Skeletal muscle tissue (tissue), 3 donors: ENCODE measurements at regions not wholly inside any gene's neighbourhood (a gene's known extent, or its start where the extent isn't known, plus 50 kb on each side); places are given as distances from the start of the nearest gene placed in this dataset.

ENCODE experiments used
- H3K27ac ChIP-seq: one replicate; pipeline ENCODE4 v1.7.0; 2013; ENCODE audit warnings: mild to moderate bottlenecking, low read depth, low read length, inconsistent platforms
- H3K27me3 ChIP-seq, 3 donors: one replicate each; pipeline ENCODE4 v1.7.0; 2013; ENCODE audit warnings: low read length in 3 of 3; ENCODE audit not compliant: control insufficient read depth in 3 of 3, insufficient read depth in 3 of 3
- H3K36me3 ChIP-seq, 3 donors: one replicate each; pipeline ENCODE4 v1.7.0; 2013; ENCODE audit warnings: low read length in 3 of 3; ENCODE audit not compliant: control insufficient read depth in 3 of 3, insufficient read depth in 3 of 3
- H3K4me1 ChIP-seq, 3 donors: one replicate each; pipeline ENCODE4 v1.7.0; 2013; ENCODE audit warnings: low read length in 3 of 3, mild to moderate bottlenecking in 3 of 3; ENCODE audit not compliant: control insufficient read depth in 3 of 3, insufficient read depth in 3 of 3
- H3K4me3 ChIP-seq, 3 donors: one replicate each; pipeline ENCODE4 v1.7.0; 2013; ENCODE audit warnings: low read length in 3 of 3
- H3K9ac ChIP-seq, 3 donors: one replicate each; pipeline ENCODE4 v1.7.0; 2013; ENCODE audit warnings: low read length in 3 of 3, mild to moderate bottlenecking in 3 of 3, moderate library complexity in 2 of 3, low read depth in 1 of 3
- H3K9me3 ChIP-seq, 3 donors: one replicate each; pipeline ENCODE4 v1.7.0; 2013; ENCODE audit warnings: low read length in 3 of 3; ENCODE audit not compliant: control insufficient read depth in 3 of 3
- donor health status: Osteomylitis.

DNA sequence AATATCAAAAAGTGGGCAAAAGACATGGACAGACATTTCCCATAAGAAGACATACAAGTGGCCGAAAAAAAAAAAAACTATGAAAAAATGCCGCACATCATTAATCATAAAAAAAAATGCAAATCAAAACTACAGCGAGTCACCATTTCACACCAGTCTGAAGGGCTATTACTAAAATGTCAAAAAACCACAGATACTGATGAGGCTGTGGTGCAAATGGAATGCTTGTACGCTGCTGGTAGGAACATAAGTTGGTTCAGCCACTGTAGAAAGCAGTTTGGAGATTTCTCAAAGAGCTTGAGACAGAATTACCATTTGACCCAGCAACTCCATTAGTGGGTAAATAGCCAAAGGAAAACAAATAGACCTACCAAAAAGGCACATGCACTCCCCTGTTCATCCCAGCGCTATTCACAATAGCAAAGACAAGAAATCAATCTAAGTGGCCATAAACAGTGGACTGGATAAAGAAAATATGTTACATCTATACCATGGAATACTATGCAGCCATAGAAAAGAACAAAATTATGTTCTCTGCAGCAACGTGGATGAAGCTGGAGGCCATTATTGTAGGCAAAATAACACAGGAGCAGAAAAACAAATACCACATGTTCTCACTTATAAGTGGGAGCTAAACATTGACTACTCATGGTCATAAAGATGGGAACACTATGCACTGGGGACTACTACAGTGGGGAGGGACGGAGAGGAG is 110.6 kb upstream of the BOD1 start:
- no peaks in the 10 kb centered on the region for H3K27me3 ChIP-seq
- H3K36me3 ChIP-seq = no peaks in the 10 kb centered on the region
- no peak overlapping the region for H3K4me3 ChIP-seq
- no peak overlapping the region for H3K27ac ChIP-seq
- H3K9me3 ChIP-seq = peaks cover 0 to 2% (median 1%) of the 10 kb centered on the region in 3 donors
- H3K9ac ChIP-seq = no peak overlapping the region
- H3K4me1 ChIP-seq = no peaks in the 10 kb centered on the region

DNA sequence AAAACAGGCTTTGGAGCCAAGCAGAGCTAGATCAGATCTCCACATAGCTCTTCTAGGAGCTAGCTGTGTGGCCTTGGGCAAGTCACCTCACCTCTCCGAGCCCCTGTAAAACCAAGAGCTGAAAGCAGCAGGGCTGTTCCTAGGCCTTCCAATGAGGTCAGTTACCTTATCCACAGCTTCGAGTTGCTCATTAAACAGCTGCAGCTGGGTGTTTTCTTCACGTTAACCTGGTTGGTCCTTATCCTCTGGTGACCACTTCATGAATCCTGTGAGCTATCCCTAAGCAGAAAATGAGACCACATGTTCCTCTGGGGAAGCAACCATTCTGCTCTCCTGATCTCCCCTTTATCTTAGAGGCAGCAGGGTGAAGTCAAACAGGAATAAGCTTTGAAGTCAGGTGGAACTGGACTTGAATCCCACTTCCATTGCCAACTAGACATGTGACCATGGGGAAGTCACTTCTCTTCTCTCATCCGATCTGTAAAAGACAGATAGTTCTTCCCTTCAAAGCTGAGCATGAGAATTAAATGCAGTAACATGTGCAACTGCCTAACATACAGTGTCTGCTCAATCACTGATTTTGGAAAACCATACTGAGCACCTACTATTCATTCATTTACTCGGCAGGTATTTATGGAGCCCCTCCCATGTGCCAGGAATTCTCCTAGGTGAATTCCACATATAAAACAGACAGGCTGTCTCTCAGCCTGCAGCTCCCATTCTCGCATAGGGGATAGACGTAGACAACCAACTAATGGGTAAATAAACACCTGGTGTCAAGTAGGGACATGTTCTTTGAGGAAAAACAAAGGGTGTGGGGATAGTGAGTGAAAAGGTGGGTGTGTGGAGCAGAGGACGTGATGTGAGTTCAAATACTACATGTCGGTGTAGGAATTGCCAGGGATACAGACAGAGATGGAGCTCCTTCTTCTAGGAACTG is 111.7 kb upstream of the BOD1 start:
- H3K9ac ChIP-seq = no peak overlapping the region
- no peaks in the 10 kb centered on the region for H3K4me1 ChIP-seq
- H3K27me3 ChIP-seq = no peaks in the 10 kb centered on the region
- no peak overlapping the region for H3K4me3 ChIP-seq
- H3K36me3 ChIP-seq = no peaks in the 10 kb centered on the region
- peaks cover 0 to 2% (median 1%) of the 10 kb centered on the region in 3 donors for H3K9me3 ChIP-seq
- no peak overlapping the region for H3K27ac ChIP-seq

DNA sequence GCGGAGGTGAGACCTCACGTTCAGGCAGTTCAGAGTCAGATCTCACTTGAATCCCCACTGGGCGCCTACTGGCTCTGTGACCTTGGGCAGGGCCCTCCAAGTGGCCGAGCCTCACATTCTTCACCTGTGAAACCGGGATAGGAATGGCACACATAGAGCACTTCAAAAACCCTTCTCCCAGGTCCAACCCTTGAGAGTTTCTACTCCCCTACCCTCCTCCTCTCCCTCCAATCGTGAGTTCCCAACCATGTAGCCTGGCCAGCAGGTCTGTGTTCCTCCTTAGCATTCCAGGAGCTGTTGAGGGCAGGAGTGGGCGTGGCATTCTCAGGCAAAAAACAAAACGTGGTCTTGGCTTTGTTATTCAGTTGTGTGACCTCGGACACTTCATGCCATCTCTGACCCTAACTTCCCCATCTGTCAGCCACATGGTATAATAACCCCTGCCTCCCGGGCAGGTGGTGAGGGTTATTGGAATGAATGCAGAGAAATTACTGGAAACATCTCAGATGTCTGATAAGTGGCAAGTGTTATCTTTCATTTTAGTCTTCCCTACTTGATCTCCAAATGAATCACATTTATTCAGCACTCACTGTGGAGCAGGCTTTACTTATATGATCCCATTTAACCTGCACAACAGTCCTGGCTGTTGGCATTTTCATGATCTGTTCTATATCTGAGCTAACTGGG is 112.8 kb upstream of the BOD1 start:
- Histone ChIP-seq H3K27me3 (no peaks in the 10 kb centered on the region), H3K36me3 (no peaks in the 10 kb centered on the region), H3K4me3 (no peak overlapping the region), H3K9ac (no peak overlapping the region), H3K4me1 (no peaks in the 10 kb centered on the region), H3K9me3 (peaks cover 0 to 2% (median 1%) of the 10 kb centered on the region in 3 donors), H3K27ac (no peak overlapping the region)

DNA sequence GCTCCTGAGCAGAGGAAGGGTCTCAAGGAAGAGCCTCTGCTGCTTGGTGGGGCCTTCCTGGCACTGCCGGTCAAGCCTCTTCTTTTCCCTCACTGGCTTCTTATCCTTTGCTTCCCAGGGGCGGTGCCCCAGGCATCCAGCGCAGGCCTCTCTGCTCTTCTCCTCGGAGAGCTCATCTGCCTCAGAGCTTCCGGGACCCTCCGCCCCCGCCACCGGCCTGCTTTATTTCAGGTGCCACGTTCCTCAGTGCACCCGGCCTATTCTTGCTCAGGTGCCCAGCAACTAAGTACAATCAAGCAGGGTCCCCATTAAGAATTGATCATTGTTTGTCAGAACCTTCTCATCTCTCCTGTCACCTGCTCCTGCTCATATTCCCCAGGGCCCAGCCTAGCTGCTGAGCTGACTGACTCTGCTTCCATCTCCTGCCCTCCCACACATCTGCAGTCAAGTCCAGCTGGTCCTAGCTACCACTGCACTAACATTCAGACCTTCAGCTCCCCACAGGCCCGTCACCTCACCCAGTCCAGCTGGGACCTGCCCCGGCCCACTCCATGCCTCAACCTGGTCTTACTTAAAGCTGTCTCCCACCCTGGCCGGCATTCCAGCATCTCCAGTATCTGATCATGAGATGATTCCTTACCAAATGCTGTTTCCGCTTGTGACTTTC is 114.3 kb upstream of the BOD1 start:
- Histone ChIP-seq H3K9me3 (peaks cover 0 to 2% (median 0%) of the 10 kb centered on the region in 3 donors), H3K27me3 (no peaks in the 10 kb centered on the region), H3K36me3 (no peaks in the 10 kb centered on the region), H3K9ac (no peak overlapping the region), H3K27ac (no peak overlapping the region), H3K4me1 (no peaks in the 10 kb centered on the region), H3K4me3 (no peak overlapping the region)

DNA sequence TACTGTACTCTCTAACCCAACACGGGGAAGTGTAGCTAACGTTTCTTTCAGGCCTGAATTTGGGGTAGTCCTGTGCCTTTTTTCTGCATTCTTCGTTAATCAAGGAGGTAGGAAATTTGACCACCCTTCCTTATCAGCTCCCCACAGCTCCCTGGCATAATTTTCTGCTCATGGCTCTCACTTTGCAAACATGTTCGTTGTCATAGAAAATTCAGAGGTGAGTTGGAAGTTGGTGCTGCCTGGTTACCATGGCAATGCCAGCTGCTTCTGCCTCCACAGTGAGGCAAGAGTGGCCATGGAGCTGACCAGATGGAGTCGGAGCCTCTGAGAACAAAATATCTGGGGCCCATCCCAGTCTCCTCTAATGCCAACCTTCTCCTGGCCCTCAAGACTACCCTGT is 116.6 kb upstream of the BOD1 start:
- Histone ChIP-seq H3K4me3 (no peak overlapping the region), H3K36me3 (no peaks in the 10 kb centered on the region), H3K9ac (no peak overlapping the region)

DNA sequence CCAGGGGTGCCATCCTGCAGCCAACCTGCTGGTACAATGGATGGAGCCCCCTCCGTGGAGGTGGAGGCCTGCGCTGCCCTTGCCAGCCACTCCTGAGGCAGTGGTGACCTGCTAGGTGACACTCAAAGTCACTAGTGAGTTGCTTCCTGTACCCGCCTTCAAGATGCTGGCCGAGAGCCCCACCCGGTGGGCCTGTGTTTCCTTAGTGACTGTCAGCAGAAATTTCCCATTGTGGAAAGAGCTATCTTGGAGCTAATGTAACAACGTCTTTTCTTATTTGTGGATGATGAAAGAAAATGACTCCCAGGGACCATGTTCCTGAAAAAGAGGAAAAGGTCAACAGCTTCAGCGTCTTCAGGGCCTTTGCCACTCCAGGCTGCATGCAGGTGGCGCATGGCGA is 117.0 kb upstream of the BOD1 start:
- no peaks in the 10 kb centered on the region for H3K9me3 ChIP-seq
- no peak overlapping the region for H3K27ac ChIP-seq
- H3K4me3 ChIP-seq = no peak overlapping the region
- H3K27me3 ChIP-seq = no peaks in the 10 kb centered on the region
- no peaks in the 10 kb centered on the region for H3K36me3 ChIP-seq
- no peaks in the 10 kb centered on the region for H3K4me1 ChIP-seq
- H3K9ac ChIP-seq = no peak overlapping the region

More for the DNA sequence above, 116.6 kb upstream of the BOD1 start:
- Histone ChIP-seq H3K4me1 (no peaks in the 10 kb centered on the region), H3K27ac (no peak overlapping the region), H3K27me3 (no peaks in the 10 kb centered on the region), H3K9me3 (no peaks in the 10 kb centered on the region)

DNA sequence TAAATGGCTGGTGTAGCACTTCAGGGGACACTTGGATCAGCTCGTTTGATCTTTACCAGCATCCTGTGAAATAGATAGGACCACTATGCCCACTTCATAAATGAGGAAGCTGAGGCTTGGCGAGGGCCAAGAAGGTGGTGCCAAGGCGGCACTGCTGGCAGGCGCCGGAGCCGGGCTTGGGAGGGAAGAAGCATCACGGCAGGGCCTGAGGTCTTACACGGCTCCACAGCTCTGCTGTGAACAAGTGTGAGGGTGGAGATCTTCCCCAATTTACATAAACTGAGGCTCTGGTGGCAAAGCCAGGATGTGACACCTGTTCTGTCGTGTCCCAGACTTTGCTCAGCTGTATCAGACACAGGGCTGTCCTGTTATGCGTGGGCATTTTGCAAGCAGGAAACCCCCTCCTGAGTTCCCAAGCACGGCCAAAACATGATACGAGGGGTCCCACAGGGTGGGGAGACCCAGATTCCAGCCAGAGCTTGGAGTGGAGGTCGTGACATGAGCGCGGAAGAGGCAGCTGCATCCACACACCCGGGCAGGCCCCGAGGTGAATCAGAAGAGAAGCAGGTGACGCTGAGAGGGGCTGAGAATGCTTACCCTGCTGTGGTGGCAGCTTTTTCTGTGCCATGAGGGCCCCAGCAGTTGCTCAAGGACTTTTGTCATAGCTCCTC is 117.5 kb upstream of the BOD1 start:
- H3K4me1 ChIP-seq = no peaks in the 10 kb centered on the region

DNA sequence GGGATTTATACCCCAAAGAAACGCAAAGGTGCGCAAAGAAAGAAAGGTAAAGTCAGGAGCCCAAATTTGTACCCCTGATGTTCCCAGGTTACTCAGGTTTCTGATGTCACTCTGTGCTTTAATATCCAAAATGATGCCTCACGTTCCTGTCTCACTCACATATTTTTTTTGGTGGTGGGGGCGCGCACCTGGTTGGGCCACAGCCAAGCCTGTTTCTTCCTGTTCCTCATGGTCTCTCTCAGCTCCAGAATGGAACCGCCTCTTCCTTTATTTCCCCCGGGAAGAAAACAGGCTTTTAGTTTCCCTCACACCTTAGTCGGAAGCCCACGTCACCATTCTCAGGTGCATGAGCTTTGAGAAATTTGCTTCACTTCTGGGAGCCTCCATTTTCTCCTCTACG is 118.3 kb upstream of the BOD1 start:
- Histone ChIP-seq H3K9ac (no peak overlapping the region), H3K4me3 (no peak overlapping the region), H3K9me3 (no peaks in the 10 kb centered on the region), H3K36me3 (no peaks in the 10 kb centered on the region), H3K27ac (no peak overlapping the region), H3K27me3 (no peaks in the 10 kb centered on the region), H3K4me1 (no peaks in the 10 kb centered on the region)

More for the DNA sequence above, 117.5 kb upstream of the BOD1 start:
- no peak overlapping the region for H3K27ac ChIP-seq
- H3K27me3 ChIP-seq = no peaks in the 10 kb centered on the region
- H3K9ac ChIP-seq = no peak overlapping the region
- H3K9me3 ChIP-seq = no peaks in the 10 kb centered on the region
- H3K36me3 ChIP-seq = no peaks in the 10 kb centered on the region
- H3K4me3 ChIP-seq = no peak overlapping the region

DNA sequence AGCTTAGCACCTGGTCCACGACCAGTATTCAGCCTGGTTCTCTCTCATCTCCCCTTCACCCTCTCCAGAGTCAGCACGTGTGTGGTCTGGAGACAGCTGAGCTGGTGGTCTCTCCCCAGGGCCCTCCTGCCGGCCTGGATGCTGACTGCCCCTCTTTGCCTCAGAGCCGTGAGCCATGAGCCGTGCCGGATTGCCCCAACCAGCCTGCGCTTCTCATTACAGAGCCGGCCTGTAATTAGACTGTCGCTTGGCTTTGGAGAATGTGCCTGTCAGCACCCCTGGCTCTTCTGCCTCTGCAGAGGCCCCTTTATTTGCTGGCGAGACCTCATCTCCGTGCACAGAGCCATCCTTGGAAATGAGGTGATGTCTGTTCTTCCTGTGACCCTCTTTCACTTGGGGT is 118.7 kb upstream of the BOD1 start:
- Histone ChIP-seq H3K36me3 (no peaks in the 10 kb centered on the region), H3K4me3 (no peak overlapping the region), H3K9ac (no peak overlapping the region), H3K27me3 (no peaks in the 10 kb centered on the region), H3K27ac (no peak overlapping the region), H3K4me1 (no peaks in the 10 kb centered on the region), H3K9me3 (no peaks in the 10 kb centered on the region)
